Lower lobe of right lung (tissue), 2 donors: ENCODE measurements at regions not wholly inside any gene's neighbourhood (a gene's known extent, or its start where the extent isn't known, plus 50 kb on each side); places are given as distances from the start of the nearest gene placed in this dataset.

Experiments
- ATAC-seq, 2 donors: fragments of 200-7000 bp; cut with Tn5 transposase; one replicate each; pipeline ENCODE4 v1.9.1; 2020 to 2022; ENCODE audit warnings: mild to moderate bottlenecking in 2 of 2, moderate library complexity in 2 of 2
- DNase-seq: peaks from one replicate; pipeline ENCODE4 v3.0.0-alpha.2; 2020
- H3K27ac ChIP-seq: fragments of 200-600 bp; one replicate; pipeline ENCODE4 v1.8.0; 2022
- H3K27me3 ChIP-seq: fragments of 200-600 bp; one replicate; pipeline ENCODE4 v1.8.0; 2022; ENCODE audit warnings: low read depth
- H3K36me3 ChIP-seq: fragments of 200-600 bp; one replicate; pipeline ENCODE4 v1.8.0; 2022; ENCODE audit warnings: mild to moderate bottlenecking
- H3K4me1 ChIP-seq: fragments of 200-600 bp; one replicate; pipeline ENCODE4 v1.8.0; 2022
- H3K4me3 ChIP-seq: fragments of 200-600 bp; one replicate; pipeline ENCODE4 v1.8.0; 2022; ENCODE audit warnings: mild to moderate bottlenecking
- H3K9me3 ChIP-seq: fragments of 200-600 bp; one replicate; pipeline ENCODE4 v1.8.0; 2022
- CTCF ChIP-seq: fragments of 200-600 bp; IDR thresholded peaks from one replicate; pipeline ENCODE4 v1.8.0; 2022; ENCODE audit warnings: antibody characterized with exemption, mild to moderate bottlenecking
- intact Hi-C: fragments of 100-400 bp; cut with DNase I; formaldehyde crosslinking; loops from one replicate; pipeline ENCODE4 v1.11.0; 2022
- donor health status: DM: no; HTN: yes; CAD: no; lungs with severe emphysema.

- DNase-seq (no peak), ATAC-seq (no peak)
- Histone ChIP-seq H3K4me1 (no peaks in the 10 kb centered on the region), H3K27ac (no peak overlapping the region), H3K4me3 (no peak overlapping the region), H3K9me3 (no peaks in the 10 kb centered on the region), H3K36me3 (no peaks in the 10 kb centered on the region), H3K27me3 (no peaks in the 10 kb centered on the region)
- intact Hi-C loops: no loop called here
- no peak for TF ChIP-seq CTCF
Observed at GRCh38 chr1:239886266-239886665, 205.4 kb upstream of the FMN2 start.

- no peaks in the 10 kb centered on the region for H3K27me3 ChIP-seq
- no peak overlapping the region for H3K4me3 ChIP-seq
- DNase-seq: no peak
- H3K9me3 ChIP-seq: no peaks in the 10 kb centered on the region
- H3K4me1 ChIP-seq: no peaks in the 10 kb centered on the region
- TF ChIP-seq CTCF: no peak
- no peak for ATAC-seq
- H3K36me3 ChIP-seq: no peaks in the 10 kb centered on the region
- intact Hi-C loops: no loop called here
- H3K27ac ChIP-seq: no peak overlapping the region
Observed at GRCh38 chr1:239888639-239889038, 203.0 kb upstream of the FMN2 start.

- no peaks in the 10 kb centered on the region for H3K9me3 ChIP-seq
- no peaks in the 10 kb centered on the region for H3K27me3 ChIP-seq
- intact Hi-C loops: loop anchor here (10.0 kb wide), 1 partner anchor 487 kb away; no protein-coding TSS in a partner anchor
- no peak for ATAC-seq
- no peak for DNase-seq
- TF ChIP-seq CTCF: no peak
- no peak overlapping the region for H3K4me3 ChIP-seq
- no peaks in the 10 kb centered on the region for H3K4me1 ChIP-seq
- H3K36me3 ChIP-seq: no peaks in the 10 kb centered on the region
- H3K27ac ChIP-seq: no peak overlapping the region
Observed at GRCh38 chr1:239891621-239892358, 199.9 kb upstream of the FMN2 start.

- no peak overlapping the region for H3K4me3 ChIP-seq
- no peak for ATAC-seq
- H3K27me3 ChIP-seq: no peaks in the 10 kb centered on the region
- H3K27ac ChIP-seq: no peak overlapping the region
- no peaks in the 10 kb centered on the region for H3K9me3 ChIP-seq
- H3K4me1 ChIP-seq: peaks cover 6% of the 10 kb centered on the region
- no peak for TF ChIP-seq CTCF
- intact Hi-C loops: loop anchor here (10.0 kb wide), 1 partner anchor 488 kb away; no protein-coding TSS in a partner anchor
- H3K36me3 ChIP-seq: no peaks in the 10 kb centered on the region
- DNase-seq: no peak
Observed at GRCh38 chr1:239892602-239893001, 199.1 kb upstream of the FMN2 start.

GRCh38 chr1:239893127-239893731 lies 198.5 kb upstream of the FMN2 start:
- Histone ChIP-seq H3K36me3 (no peaks in the 10 kb centered on the region), H3K9me3 (no peaks in the 10 kb centered on the region), H3K27me3 (no peaks in the 10 kb centered on the region), H3K4me3 (no peak overlapping the region), H3K27ac (no peak overlapping the region), H3K4me1 (peaks cover 11% of the 10 kb centered on the region)
- no peak for DNase-seq
- intact Hi-C loops: loop anchor here (10.0 kb wide), 1 partner anchor 488 kb away; no protein-coding TSS in a partner anchor
- ATAC-seq: no peak
- TF ChIP-seq CTCF: no peak
